ENCODE measurements at regions not wholly inside any gene's neighbourhood (a gene's known extent, or its start where the extent isn't known, plus 50 kb on each side); places are given as distances from the start of the nearest gene placed in this dataset.

DNA sequence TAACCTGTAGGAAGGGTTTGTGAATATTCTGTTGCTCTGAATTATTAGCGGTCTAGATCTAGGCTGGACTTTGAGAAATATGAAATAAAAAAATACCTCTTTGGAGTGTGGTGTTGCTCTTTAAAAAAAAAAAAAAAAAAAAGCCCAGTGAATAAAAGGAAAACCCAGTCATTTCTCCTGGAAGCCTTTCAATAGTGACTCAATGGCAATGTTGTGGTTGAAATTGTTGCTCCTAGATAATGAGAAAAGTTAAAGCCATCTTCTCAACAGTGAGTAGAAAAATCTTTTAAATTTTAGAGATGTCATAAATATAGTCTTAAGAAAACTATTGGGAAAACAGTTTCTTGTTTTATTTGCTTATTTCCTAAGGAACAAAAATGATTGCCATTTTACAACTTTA is 135.3 kb downstream of the RFC3 start:
- TF ChIP-seq POLR2AphosphoS5 (IDR thresholded peaks at IDR 0.05; ENCODE audit: low read depth, low read length) (no peak), TAF1 (IDR thresholded peaks at IDR 0.05; ENCODE audit: borderline replicate concordance, low read depth, low read length) (no peak), POLR2A (IDR thresholded peaks at IDR 0.05; ENCODE audit: low read depth, low read length) (no peak)
